ENCODE measurements at regions not wholly inside any gene's neighbourhood (a gene's known extent, or its start where the extent isn't known, plus 50 kb on each side); places are given as distances from the start of the nearest gene placed in this dataset.

- TF ChIP-seq RELA (CRISPR knock-in tag; IDR thresholded peaks at IDR 0.05) (no peak), ZHX1 (CRISPR knock-in tag; IDR thresholded peaks at IDR 0.05; ENCODE audit: low read depth) (no peak), ZBTB40 (IDR thresholded peaks at IDR 0.05) (no peak), ZBTB40 (CRISPR knock-in tag; IDR thresholded peaks at IDR 0.05) (no peak), HIC2 (CRISPR knock-in tag; IDR thresholded peaks at IDR 0.05; ENCODE audit: low read depth) (no peak), RXRB (CRISPR knock-in tag; IDR thresholded peaks at IDR 0.05; ENCODE audit: borderline replicate concordance) (peak; percentile 78), BRD4 (CRISPR knock-in tag; IDR thresholded peaks at IDR 0.05) (no peak), ZNF335 (CRISPR knock-in tag; IDR thresholded peaks at IDR 0.05) (no peak), NR3C1 (CRISPR knock-in tag; IDR thresholded peaks at IDR 0.05) (no peak)
- TF ChIP-seq, protein P1, sequence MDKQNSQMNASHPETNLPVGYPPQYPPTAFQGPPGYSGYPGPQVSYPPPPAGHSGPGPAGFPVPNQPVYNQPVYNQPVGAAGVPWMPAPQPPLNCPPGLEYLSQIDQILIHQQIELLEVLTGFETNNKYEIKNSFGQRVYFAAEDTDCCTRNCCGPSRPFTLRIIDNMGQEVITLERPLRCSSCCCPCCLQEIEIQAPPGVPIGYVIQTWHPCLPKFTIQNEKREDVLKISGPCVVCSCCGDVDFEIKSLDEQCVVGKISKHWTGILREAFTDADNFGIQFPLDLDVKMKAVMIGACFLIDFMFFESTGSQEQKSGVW (CRISPR knock-in tag; IDR thresholded peaks at IDR 0.05; ENCODE audit: borderline replicate concordance), result no peak
- TF ChIP-seq, protein P2, sequence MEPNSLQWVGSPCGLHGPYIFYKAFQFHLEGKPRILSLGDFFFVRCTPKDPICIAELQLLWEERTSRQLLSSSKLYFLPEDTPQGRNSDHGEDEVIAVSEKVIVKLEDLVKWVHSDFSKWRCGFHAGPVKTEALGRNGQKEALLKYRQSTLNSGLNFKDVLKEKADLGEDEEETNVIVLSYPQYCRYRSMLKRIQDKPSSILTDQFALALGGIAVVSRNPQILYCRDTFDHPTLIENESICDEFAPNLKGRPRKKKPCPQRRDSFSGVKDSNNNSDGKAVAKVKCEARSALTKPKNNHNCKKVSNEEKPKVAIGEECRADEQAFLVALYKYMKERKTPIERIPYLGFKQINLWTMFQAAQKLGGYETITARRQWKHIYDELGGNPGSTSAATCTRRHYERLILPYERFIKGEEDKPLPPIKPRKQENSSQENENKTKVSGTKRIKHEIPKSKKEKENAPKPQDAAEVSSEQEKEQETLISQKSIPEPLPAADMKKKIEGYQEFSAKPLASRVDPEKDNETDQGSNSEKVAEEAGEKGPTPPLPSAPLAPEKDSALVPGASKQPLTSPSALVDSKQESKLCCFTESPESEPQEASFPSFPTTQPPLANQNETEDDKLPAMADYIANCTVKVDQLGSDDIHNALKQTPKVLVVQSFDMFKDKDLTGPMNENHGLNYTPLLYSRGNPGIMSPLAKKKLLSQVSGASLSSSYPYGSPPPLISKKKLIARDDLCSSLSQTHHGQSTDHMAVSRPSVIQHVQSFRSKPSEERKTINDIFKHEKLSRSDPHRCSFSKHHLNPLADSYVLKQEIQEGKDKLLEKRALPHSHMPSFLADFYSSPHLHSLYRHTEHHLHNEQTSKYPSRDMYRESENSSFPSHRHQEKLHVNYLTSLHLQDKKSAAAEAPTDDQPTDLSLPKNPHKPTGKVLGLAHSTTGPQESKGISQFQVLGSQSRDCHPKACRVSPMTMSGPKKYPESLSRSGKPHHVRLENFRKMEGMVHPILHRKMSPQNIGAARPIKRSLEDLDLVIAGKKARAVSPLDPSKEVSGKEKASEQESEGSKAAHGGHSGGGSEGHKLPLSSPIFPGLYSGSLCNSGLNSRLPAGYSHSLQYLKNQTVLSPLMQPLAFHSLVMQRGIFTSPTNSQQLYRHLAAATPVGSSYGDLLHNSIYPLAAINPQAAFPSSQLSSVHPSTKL (CRISPR knock-in tag; IDR thresholded peaks at IDR 0.05), result peak; percentile 64
Measured at GRCh38 chr10:65544756-65545155, 1381.1 kb upstream of the LRRTM3 start (continued).

Measured in HepG2 (cell line).